ENCODE measurements at regions not wholly inside any gene's neighbourhood (a gene's known extent, or its start where the extent isn't known, plus 50 kb on each side); places are given as distances from the start of the nearest gene placed in this dataset.

DNA sequence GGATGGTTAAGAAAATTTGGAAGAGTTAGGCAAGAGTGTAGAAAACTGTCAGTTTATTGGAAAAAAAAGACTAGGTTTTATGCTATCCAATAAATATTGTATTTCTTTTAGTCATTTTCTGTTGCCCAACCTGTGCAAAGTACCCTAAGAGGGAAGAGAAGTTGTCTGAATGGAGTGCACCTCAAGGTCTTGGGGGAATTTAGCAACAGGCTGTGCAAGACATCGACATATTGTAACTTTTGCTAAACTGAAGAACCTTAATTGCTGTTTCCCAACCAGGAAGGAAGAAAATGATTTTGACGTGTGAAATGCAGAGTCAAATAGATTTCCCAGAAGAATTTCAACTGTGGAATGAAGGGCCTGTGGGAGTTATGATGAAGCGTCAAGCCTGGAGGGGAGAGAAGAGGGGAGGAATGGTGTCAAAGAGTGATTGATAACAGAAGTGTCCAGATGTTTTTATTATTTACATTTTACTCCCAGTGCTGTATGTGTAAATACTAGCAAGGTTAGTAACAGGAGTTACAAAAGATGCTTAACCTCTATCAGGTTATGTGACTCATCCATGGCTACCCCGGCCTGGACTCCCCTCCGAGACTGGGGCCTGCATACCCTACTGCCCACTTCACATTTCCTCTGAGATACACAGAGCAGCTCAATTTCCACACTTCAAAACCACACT, 246.8 kb downstream of the MYLK4 start:
- DNase-seq (ENCODE audit: low read depth in 2 of 2): no peak

- DNase-seq (ENCODE audit: low read depth in 2 of 2): no peak
Observed at GRCh38 chr6:2502998-2503674, 247.6 kb downstream of the MYLK4 start.

GRCh38 chr6:2502096-2502997, 248.4 kb downstream of the MYLK4 start:
- DNase-seq (ENCODE audit: low read depth in 2 of 2): no peak

DNA sequence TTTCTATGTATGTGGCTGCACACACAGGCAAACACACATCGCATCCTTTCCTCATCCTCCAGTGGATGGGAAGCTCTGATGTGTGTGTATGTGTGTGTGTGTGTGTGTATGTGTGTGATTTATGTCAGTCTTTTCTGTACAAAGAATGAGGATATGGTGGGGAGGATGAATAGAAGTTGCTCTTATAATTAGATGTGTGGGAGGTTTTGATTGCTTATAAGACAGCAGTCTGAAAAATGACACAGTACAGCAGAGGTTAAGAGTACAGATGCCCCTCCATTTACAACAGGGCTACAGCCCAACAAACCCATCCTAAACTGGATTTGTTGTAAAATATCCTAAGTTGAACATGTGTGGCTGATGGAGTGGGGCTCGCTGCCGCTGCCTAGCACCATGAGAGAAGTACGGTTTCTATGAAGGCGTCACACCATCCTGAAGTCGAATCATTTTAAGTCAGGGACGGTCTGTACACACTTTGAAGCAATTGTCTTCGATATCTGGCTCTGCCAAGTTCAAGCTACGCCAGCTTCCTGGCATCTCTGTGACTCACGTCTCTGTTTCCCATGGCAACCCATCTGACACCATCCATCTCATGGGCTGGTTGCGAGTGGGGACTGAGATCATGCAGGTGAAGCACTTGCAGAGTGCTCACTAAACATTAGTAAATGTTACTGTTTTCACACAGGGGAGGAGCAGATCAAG, 252.6 kb downstream of the MYLK4 start:
- DNase-seq (ENCODE audit: low read depth in 2 of 2): no peak

- DNase-seq (ENCODE audit: low read depth in 2 of 2): no peak
Observed at GRCh38 chr6:2496291-2496690, 250.9 kb upstream of the GMDS start.

- DNase-seq (ENCODE audit: low read depth in 2 of 2): no peak
Observed at GRCh38 chr6:2492686-2493523, 247.5 kb upstream of the GMDS start.

DNA sequence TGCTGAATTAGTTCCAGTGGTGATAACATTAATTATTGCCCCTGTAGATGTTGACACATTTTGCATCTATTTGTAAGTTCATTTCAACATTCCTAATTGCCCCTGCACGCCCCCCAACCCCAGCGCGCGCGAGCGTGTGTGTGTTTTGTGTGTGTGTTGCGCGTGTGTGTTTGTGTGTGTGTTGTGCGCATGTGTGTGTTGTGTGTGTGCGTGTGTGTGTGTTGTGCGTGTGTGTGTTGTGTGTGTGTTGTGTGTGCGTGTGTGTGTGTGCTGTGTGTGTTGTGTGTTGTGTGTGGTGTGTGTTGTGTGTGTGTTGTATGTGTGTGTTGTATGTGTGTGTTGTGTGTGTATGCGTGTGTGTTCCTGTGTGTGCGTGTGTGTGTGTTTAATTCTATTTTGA, 245.7 kb upstream of the GMDS start:
- no peak for DNase-seq (ENCODE audit: low read depth in 2 of 2)

DNA sequence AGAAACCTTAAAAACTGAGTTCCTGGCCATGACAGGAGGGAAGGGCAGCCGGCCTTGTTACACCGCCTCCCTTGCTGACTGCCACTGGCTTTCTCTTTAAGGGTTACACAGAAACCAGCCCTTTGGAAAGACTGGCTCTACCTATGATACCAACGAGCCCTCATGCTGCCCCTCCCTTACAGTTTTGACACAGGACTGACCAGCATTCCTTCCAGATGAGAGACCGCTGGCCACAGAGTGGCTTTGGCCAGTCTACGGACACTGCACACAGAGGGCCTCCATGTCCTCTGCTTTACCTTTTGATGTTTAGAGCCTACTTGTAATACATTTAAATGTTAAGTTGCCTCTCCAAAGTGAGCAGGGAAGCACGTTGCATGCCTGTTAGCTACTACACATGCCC, 243.2 kb upstream of the GMDS start:
- DNase-seq (ENCODE audit: low read depth in 2 of 2): no peak

DNA sequence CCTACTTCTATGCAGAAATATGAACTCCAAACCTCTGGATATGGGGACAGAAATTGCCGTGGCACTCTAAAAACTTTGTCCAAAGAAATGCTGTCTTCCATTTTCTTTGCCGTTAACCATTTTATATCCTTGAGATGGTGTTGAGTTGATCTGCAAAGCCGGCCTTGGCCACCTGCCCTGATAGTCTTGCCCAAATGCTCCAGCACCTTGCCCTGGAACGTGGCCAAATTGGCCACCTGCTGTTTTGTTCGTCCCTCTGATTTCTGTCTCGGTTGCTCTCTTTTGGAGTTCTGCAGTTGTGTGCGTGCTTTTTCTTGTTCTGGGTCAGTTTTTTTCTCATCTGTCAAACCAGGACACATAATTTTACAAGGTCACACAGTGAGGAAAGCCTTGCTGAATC, 239.7 kb upstream of the GMDS start:
- no peak for DNase-seq (ENCODE audit: low read depth in 2 of 2)

- DNase-seq (ENCODE audit: low read depth in 2 of 2): no peak
Observed at GRCh38 chr6:2482773-2483172, 237.4 kb upstream of the GMDS start.

GRCh38 chr6:2481307-2481706, 235.9 kb upstream of the GMDS start:
- no peak for DNase-seq (ENCODE audit: low read depth in 2 of 2)

DNA sequence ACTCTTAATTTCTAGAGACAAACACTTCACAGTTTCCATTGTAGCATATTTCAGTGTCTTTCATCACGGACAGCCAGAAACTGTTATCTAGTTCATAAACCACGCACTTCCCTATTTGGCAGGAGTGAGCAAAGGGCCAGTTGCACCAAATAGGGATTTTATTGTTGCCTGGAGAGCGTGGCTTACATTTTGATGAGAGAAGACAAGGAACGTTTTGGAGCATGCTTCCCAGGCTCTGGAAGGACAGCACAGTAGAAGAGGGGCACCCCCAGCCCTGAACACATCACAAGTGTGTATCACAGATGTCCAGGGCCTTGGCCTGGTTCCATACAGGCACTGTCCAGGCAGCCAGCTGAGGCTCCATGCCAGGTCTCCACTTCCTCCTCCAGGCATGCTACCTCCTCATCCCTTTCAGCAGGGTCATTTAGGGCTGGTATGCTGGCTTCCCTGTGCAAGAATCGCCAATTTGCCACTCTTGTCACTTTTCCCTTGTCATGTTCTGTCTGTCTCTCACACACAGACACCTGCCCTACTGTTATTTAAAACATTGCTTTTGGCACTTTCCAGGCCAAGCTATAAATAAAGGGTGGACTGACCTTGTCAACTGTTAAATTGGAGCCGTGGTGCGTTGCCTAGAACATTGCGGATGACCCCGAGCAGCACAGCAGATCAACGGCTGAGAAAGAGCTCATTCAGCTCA, 235.0 kb upstream of the GMDS start:
- DNase-seq (ENCODE audit: low read depth in 2 of 2): no peak

DNA sequence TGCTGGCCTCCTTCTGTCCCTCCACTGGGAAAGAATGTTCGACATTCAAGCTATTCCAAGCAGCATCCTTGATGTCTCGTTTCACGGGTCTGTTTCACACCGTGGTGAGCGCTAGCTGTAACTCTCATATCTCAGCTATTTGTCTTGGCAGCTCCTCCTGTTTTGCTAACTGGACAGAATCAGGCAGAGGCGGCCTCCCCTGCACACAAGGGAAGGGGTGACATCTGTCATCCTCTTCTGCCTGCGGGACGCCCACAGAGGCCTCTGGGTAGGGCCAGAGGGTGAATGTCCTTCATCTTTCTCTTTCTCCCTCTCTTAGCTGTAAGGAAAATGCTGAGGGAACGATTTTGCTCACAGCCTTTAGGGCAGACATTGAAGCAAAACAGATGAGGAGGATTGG, 232.8 kb upstream of the GMDS start:
- DNase-seq (ENCODE audit: low read depth in 2 of 2): no peak

GRCh38 chr6:2477666-2478065, 232.3 kb upstream of the GMDS start:
- DNase-seq (ENCODE audit: low read depth in 2 of 2): no peak

- no peak for DNase-seq (ENCODE audit: low read depth in 2 of 2)
Observed at GRCh38 chr6:2477250-2477649, 231.8 kb upstream of the GMDS start.

- DNase-seq (ENCODE audit: low read depth in 2 of 2): no peak
Observed at GRCh38 chr6:2476376-2476775, 231.0 kb upstream of the GMDS start.

DNA sequence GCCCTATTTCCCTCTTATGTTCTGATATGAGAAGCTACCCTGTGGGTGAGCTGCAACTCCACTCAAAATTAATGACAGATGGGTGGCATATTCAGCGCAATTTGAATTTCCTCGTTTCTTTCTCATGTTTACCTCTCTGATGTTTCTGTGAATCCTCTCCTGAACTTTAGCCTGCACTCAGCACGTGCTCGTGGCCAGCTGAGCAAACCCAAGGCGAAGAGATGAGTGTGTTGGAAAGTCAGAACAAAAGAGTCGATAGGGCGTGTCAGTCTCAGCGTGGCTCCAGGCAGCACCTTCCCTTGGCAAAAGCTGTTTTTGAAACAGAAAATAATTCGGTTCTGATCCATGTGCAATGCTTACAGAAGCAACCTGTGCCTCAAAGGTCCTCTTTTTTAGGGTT, 226.1 kb upstream of the GMDS start:
- no peak for DNase-seq (ENCODE audit: low read depth in 2 of 2)

GRCh38 chr6:2469428-2469827, 224.0 kb upstream of the GMDS start:
- DNase-seq (ENCODE audit: low read depth in 2 of 2): no peak

DNA sequence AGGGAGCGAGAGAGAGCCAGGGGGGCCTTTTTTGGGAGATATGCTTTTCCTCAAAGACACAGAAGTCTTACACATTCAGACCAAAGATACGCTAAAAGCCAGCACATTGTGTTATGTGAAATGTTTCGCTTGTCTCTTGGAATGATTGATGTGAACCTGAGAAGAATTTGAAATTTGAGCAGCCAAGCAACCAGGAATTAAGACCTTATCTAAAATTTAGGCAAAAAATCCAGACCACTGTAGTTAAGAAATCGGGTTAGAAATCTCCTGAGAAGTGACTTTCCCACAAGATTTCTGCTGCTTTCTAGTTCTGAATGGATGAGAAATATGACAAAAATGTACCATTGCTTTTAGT, 223.2 kb upstream of the GMDS start:
- DNase-seq (ENCODE audit: low read depth in 2 of 2): no peak

- no peak for DNase-seq (ENCODE audit: low read depth in 2 of 2)
Observed at GRCh38 chr6:2467929-2468600, 222.7 kb upstream of the GMDS start.
